Neural cell (in vitro differentiated cells): ENCODE measurements at regions not wholly inside any gene's neighbourhood (a gene's known extent, or its start where the extent isn't known, plus 50 kb on each side); places are given as distances from the start of the nearest gene placed in this dataset.

Source experiments
- H2AFZ ChIP-seq: fragments of 200-600, 300-800 bp; sonication (generic), shearing (Covaris generic); 2 replicates; pipeline ENCODE4 v1.6.0; 2014; ENCODE audit warnings: low read depth, mild to moderate bottlenecking, antibody characterized with exemption, low read length, moderate library complexity
- H3F3A ChIP-seq: fragments of 200-600 bp; shearing (Covaris generic); 2 replicates; pipeline ENCODE4 v1.6.1; 2016; ENCODE audit warnings: mild to moderate bottlenecking, moderate library complexity, mixed read lengths, antibody characterized with exemption, low read length; ENCODE audit not compliant: insufficient read depth, poor library complexity, severe bottlenecking
- H3K27ac ChIP-seq: fragments of 200-600, 300-800 bp; sonication (generic), shearing (Covaris generic); 2 replicates; pipeline ENCODE4 v1.5.1; 2014; ENCODE audit warnings: mild to moderate bottlenecking, low read length, moderate library complexity
- H3K27me3 ChIP-seq: fragments of 300-800, 200-600 bp; sonication (generic), shearing (Covaris generic); 2 replicates; pipeline ENCODE4 v1.6.0; 2014; ENCODE audit warnings: mild to moderate bottlenecking, low read depth, low read length, moderate library complexity; ENCODE audit not compliant: insufficient read depth
- H3K36me3 ChIP-seq: fragments of 300-800, 200-600 bp; sonication (generic), shearing (Covaris generic); 2 replicates; pipeline ENCODE4 v1.5.1; 2014; ENCODE audit warnings: mild to moderate bottlenecking, antibody characterized with exemption, low read length, moderate library complexity; ENCODE audit not compliant: insufficient read depth
- H3K4me2 ChIP-seq: fragments of 300-800, 200-600 bp; sonication (generic), shearing (Covaris generic); 2 replicates; pipeline ENCODE4 v1.6.0; 2014; ENCODE audit warnings: mild to moderate bottlenecking, low read length
- H3K4me3 ChIP-seq: fragments of 300-800, 200-600 bp; sonication (generic), shearing (Covaris generic); 2 replicates; pipeline ENCODE4 v1.5.1; 2014; ENCODE audit warnings: mild to moderate bottlenecking, low read length, moderate library complexity
- H3K79me2 ChIP-seq: fragments of 200-600 bp; shearing (Covaris generic); replicated peaks from 2 replicates; pipeline ENCODE4 v1.6.0; 2014; ENCODE audit warnings: mild to moderate bottlenecking, low read length, moderate library complexity; ENCODE audit not compliant: insufficient read depth
- H3K9ac ChIP-seq: fragments of 300-800, 200-600 bp; sonication (generic), shearing (Covaris generic); 2 replicates; pipeline ENCODE4 v1.6.1; 2016; ENCODE audit warnings: mild to moderate bottlenecking, low read length, mixed read lengths
- H3K9me2 ChIP-seq: fragments of 200-600 bp; shearing (Covaris generic); 2 replicates; pipeline ENCODE4 v1.6.1; 2016; ENCODE audit warnings: mild to moderate bottlenecking, low read length, mixed read lengths; ENCODE audit not compliant: insufficient read depth
- H3K9me3 ChIP-seq: fragments of 200-600, 300-800 bp; sonication (generic), shearing (Covaris generic); 2 replicates; pipeline ENCODE4 v1.6.1; 2016; ENCODE audit warnings: mild to moderate bottlenecking, mixed run types, low read length, moderate library complexity, mixed read lengths
- H4K20me1 ChIP-seq: fragments of 200-600 bp; shearing (Covaris generic); 2 replicates; pipeline ENCODE4 v1.6.1; 2016; ENCODE audit warnings: mild to moderate bottlenecking, mixed run types; ENCODE audit not compliant: insufficient read depth
- EP300 ChIP-seq: fragments of 450-650 bp; conservative IDR thresholded peaks from 2 replicates; pipeline ENCODE4 v1.6.1; 2014; ENCODE audit warnings: antibody characterized with exemption, mild to moderate bottlenecking, moderate library complexity; ENCODE audit not compliant: poor library complexity, severe bottlenecking
- EZH2 ChIP-seq: fragments of 200-600, 300-800 bp; shearing (Covaris generic), sonication (generic); IDR thresholded peaks from 2 replicates; pipeline ENCODE4 v1.6.1; 2014; ENCODE audit warnings: antibody characterized with exemption, low read length, borderline replicate concordance, mild to moderate bottlenecking; ENCODE audit not compliant: insufficient read depth, poor library complexity, severe bottlenecking
- MXI1 ChIP-seq: fragments of 450-650 bp; conservative IDR thresholded peaks from 2 replicates; pipeline ENCODE4 v1.6.1; 2014; ENCODE audit warnings: antibody characterized with exemption, mild to moderate bottlenecking; ENCODE audit not compliant: poor library complexity, severe bottlenecking
- POLR2AphosphoS5 ChIP-seq: IDR thresholded peaks from 2 replicates; pipeline ENCODE4 v1.6.1; 2012
- RAD21 ChIP-seq: fragments of 450-650 bp; conservative IDR thresholded peaks from 2 replicates; pipeline ENCODE4 v1.6.1; 2014; ENCODE audit warnings: antibody characterized with exemption, mild to moderate bottlenecking, moderate library complexity
- SMC3 ChIP-seq: fragments of 450-650 bp; conservative IDR thresholded peaks from 2 replicates; pipeline ENCODE4 v1.6.1; 2014; ENCODE audit warnings: antibody characterized with exemption, mild to moderate bottlenecking, moderate library complexity; ENCODE audit not compliant: poor library complexity
- TAF1 ChIP-seq: IDR thresholded peaks from 2 replicates; pipeline ENCODE4 v1.6.1; 2012; ENCODE audit warnings: low read depth
- TF ChIP-seq, protein P1 (sequence below): IDR thresholded peaks from 2 replicates; pipeline ENCODE4 v1.6.1; 2012; ENCODE audit warnings: borderline replicate concordance
- TF ChIP-seq, protein P2 (sequence below): fragments of 450-650 bp; IDR thresholded peaks from 2 replicates; pipeline ENCODE4 v1.5.1; 2014; ENCODE audit warnings: antibody characterized with exemption, mild to moderate bottlenecking, moderate library complexity; ENCODE audit not compliant: poor library complexity, severe bottlenecking

DNA sequence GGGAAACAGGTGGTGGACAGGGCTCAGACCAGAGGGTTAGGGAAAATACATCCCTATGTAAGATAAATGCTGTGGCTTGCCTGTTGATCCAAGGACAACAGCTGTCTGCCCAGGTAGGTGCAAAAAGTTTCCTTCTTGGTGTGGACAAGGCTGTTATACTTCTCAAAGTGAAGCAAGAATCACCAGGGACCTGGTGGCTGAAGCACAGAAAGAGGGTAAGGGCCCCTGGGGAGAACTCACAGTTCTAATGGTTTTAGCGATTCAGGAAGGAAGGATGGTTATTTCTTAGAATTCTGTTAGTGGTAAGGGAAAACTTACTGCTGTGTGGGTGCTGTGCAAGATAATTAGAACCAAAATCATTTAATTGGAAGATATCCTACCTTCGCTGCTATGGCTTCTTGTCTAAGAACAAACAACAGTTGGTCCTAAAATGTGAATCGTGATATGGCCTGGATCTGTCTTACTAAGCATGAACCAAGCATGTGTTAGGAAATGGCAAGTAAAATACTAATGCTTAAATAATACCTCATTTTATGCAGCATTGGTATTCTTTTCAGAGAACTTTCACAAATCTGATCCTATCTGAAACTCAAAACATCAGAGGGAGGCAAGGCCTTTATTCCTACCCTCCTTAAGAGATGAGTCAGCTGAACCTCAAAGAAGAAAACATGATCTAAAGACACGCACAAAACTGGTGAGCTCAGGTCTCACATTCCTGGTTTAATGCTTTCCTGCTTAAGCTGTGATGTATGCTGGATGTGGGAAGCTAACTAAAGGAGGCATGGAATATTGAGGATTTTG lies 159.2 kb upstream of the THUMPD2 start:
- no peaks in the 10 kb centered on the region for H3F3A ChIP-seq
- no peaks in the 10 kb centered on the region for H3K9me2 ChIP-seq
- H3K4me2 ChIP-seq: no peak overlapping the region
- no peaks in the 10 kb centered on the region for H3K27me3 ChIP-seq
- H3K9me3 ChIP-seq: no peaks in the 10 kb centered on the region
- no peaks in the 10 kb centered on the region for H3K79me2 ChIP-seq
- H3K9ac ChIP-seq: no peak overlapping the region
- TF ChIP-seq EZH2 (no peak), TAF1 (no peak), RAD21 (no peak)
- H3K27ac ChIP-seq: no peak overlapping the region
- no peaks in the 10 kb centered on the region for H4K20me1 ChIP-seq
- no peaks in the 10 kb centered on the region for H3K36me3 ChIP-seq
- H2AFZ ChIP-seq: no peak overlapping the region
- H3K4me3 ChIP-seq: no peak overlapping the region

DNA sequence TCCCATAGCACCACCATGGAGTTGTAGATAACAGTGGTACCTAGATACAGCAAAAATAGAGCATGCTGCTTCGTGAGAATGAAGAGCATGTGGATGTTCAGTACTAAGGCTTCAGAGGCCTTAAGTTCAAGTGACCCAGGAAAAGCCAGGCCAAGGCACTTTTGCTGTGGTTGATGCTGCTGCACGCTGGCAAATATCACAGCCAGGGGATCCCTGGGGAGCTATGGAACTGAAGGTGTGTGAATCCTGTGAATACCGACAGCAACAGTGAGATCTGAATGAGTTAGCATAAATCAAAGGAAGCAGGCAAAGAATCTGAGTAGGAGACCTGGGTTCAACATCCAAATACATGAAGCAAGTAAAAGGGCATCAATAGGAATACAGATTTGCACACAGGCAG lies 158.6 kb upstream of the THUMPD2 start:
- no peak overlapping the region for H3K27ac ChIP-seq
- no peak overlapping the region for H3K9ac ChIP-seq
- H3K9me3 ChIP-seq: no peaks in the 10 kb centered on the region
- H3F3A ChIP-seq: no peaks in the 10 kb centered on the region
- H3K4me2 ChIP-seq: no peak overlapping the region
- H3K27me3 ChIP-seq: no peaks in the 10 kb centered on the region
- no peaks in the 10 kb centered on the region for H3K9me2 ChIP-seq
- H2AFZ ChIP-seq: no peak overlapping the region
- H3K36me3 ChIP-seq: no peaks in the 10 kb centered on the region
- H3K4me3 ChIP-seq: no peak overlapping the region
- no peaks in the 10 kb centered on the region for H4K20me1 ChIP-seq
- H3K79me2 ChIP-seq: no peaks in the 10 kb centered on the region
- no peak for TF ChIP-seq RAD21
- no peak for TF ChIP-seq MXI1
- TF ChIP-seq EZH2: no peak
- TF ChIP-seq, protein P1, sequence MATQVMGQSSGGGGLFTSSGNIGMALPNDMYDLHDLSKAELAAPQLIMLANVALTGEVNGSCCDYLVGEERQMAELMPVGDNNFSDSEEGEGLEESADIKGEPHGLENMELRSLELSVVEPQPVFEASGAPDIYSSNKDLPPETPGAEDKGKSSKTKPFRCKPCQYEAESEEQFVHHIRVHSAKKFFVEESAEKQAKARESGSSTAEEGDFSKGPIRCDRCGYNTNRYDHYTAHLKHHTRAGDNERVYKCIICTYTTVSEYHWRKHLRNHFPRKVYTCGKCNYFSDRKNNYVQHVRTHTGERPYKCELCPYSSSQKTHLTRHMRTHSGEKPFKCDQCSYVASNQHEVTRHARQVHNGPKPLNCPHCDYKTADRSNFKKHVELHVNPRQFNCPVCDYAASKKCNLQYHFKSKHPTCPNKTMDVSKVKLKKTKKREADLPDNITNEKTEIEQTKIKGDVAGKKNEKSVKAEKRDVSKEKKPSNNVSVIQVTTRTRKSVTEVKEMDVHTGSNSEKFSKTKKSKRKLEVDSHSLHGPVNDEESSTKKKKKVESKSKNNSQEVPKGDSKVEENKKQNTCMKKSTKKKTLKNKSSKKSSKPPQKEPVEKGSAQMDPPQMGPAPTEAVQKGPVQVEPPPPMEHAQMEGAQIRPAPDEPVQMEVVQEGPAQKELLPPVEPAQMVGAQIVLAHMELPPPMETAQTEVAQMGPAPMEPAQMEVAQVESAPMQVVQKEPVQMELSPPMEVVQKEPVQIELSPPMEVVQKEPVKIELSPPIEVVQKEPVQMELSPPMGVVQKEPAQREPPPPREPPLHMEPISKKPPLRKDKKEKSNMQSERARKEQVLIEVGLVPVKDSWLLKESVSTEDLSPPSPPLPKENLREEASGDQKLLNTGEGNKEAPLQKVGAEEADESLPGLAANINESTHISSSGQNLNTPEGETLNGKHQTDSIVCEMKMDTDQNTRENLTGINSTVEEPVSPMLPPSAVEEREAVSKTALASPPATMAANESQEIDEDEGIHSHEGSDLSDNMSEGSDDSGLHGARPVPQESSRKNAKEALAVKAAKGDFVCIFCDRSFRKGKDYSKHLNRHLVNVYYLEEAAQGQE: no peak
- no peak for TF ChIP-seq EP300
- TF ChIP-seq, protein P2, sequence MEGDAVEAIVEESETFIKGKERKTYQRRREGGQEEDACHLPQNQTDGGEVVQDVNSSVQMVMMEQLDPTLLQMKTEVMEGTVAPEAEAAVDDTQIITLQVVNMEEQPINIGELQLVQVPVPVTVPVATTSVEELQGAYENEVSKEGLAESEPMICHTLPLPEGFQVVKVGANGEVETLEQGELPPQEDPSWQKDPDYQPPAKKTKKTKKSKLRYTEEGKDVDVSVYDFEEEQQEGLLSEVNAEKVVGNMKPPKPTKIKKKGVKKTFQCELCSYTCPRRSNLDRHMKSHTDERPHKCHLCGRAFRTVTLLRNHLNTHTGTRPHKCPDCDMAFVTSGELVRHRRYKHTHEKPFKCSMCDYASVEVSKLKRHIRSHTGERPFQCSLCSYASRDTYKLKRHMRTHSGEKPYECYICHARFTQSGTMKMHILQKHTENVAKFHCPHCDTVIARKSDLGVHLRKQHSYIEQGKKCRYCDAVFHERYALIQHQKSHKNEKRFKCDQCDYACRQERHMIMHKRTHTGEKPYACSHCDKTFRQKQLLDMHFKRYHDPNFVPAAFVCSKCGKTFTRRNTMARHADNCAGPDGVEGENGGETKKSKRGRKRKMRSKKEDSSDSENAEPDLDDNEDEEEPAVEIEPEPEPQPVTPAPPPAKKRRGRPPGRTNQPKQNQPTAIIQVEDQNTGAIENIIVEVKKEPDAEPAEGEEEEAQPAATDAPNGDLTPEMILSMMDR: no peak
- TF ChIP-seq POLR2AphosphoS5: no peak
- no peak for TF ChIP-seq SMC3
- TF ChIP-seq TAF1: no peak
